ENCODE measurements at regions not wholly inside any gene's neighbourhood (a gene's known extent, or its start where the extent isn't known, plus 50 kb on each side); places are given as distances from the start of the nearest gene placed in this dataset.

GRCh38 chr6:48377115-48377514 lies 266.1 kb upstream of the PTCHD4 start:
- TF ChIP-seq CTCF (IDR thresholded peaks at IDR 0.05): no peak
- TF ChIP-seq EP300 (IDR thresholded peaks at IDR 0.05): no peak
- no peak for TF ChIP-seq POLR2A (IDR thresholded peaks at IDR 0.05)
- no peak for TF ChIP-seq POLR2AphosphoS5 (IDR thresholded peaks at IDR 0.05)
